A549 (cell line): ENCODE measurements at regions not wholly inside any gene's neighbourhood (a gene's known extent, or its start where the extent isn't known, plus 50 kb on each side); places are given as distances from the start of the nearest gene placed in this dataset.
A peak's percentile ranks its signal among the peaks of the same experiment; 100 is the strongest.

Experiments
- ATAC-seq, 2 experiments: fragments of 200-7000 bp in 1 of 2; fragments of >200 bp in 1 of 2; cut with Nextera tagmentation in 1 of 2; cut with Tn5 transposase in 1 of 2; 3 replicates each; pipeline versions ENCODE4 v1.8.0 to v1.9.1; 2018 to 2020; ENCODE audit warnings: mild to moderate bottlenecking in 1 of 2, moderate library complexity in 1 of 2
- CTCF ChIA-PET: fragments of 300-600 bp; sonication (Branson Sonifier 250); formaldehyde crosslinking; extraction: SDS; loops from one replicate; lab custom pipeline; 2021; ENCODE audit warnings: antibody characterized with exemption, inconsistent platforms; lab: Yijun Ruan, JAX
- POLR2A ChIA-PET: fragments of 350-600 bp; formaldehyde crosslinking; extraction: SDS; loops from one replicate; lab custom pipeline; 2021; ENCODE audit warnings: antibody characterized with exemption, inconsistent platforms; lab: Yijun Ruan, JAX
- DNase-seq, 2 experiments: peaks; one replicate each; pipeline versions ENCODE4 v3.0.0 to v3.0.0-alpha.2; 2011 to 2016; ENCODE audit warnings: low read depth in 1 of 2, low spot score in 1 of 2
- FAIRE-seq: peaks from 2 replicates; lab custom pipeline; 2011; peaks lifted over from hg19 to GRCh38; lab: Jason Lieb, UNC
- H3K27ac ChIP-seq, 2 experiments: fragments of >200 bp; sonication (Bioruptor Twin); formaldehyde crosslinking; 3 replicates each; pipeline ENCODE4 v1.5.1; 2016 to 2017
- H3K4me1 ChIP-seq: fragments of >200 bp; sonication (Bioruptor Twin); formaldehyde crosslinking; 3 replicates; pipeline ENCODE4 v1.6.1; 2016
- H3K4me2 ChIP-seq: fragments of >200 bp; sonication (Bioruptor Twin); formaldehyde crosslinking; 3 replicates; pipeline ENCODE4 v1.6.1; 2016
- H3K4me3 ChIP-seq: fragments of >200 bp; sonication (Bioruptor Twin); formaldehyde crosslinking; 3 replicates; pipeline ENCODE4 v1.5.1; 2016
- H3K9me3 ChIP-seq: fragments of >200 bp; sonication (Bioruptor Twin); formaldehyde crosslinking; 3 replicates; pipeline ENCODE4 v1.6.1; 2016
- BCL3 ChIP-seq: fragments of >200 bp; sonication (Bioruptor Twin); formaldehyde crosslinking; IDR thresholded peaks from 3 replicates; pipeline ENCODE4 v1.6.1; 2016
- CBX8 ChIP-seq: fragments of 200-600 bp; sonication (generic); IDR thresholded peaks from 2 replicates; pipeline ENCODE4 v1.6.1; 2016
- CHD2 ChIP-seq: fragments of 150-350 bp; IDR thresholded peaks from 2 replicates; pipeline ENCODE4 v1.6.1; 2014; ENCODE audit warnings: low read length; ENCODE audit not compliant: partially characterized antibody
- EHMT2 ChIP-seq: fragments of 200-600 bp; sonication (generic); IDR thresholded peaks from 2 replicates; pipeline ENCODE4 v1.6.1; 2016; ENCODE audit warnings: antibody characterized with exemption, low read depth, mild to moderate bottlenecking, moderate library complexity
- ESRRA ChIP-seq: fragments of 150-350 bp; IDR thresholded peaks from 2 replicates; pipeline ENCODE4 v1.6.1; 2014; ENCODE audit warnings: mild to moderate bottlenecking, low read length, borderline replicate concordance
- FOXS1 ChIP-seq: fragments of 250-450 bp; sonication (Bioruptor Pico); IDR thresholded peaks from 2 replicates; pipeline ENCODE4 v1.5.0; 2020; ENCODE audit warnings: mild to moderate bottlenecking, moderate library complexity
- HDAC2 ChIP-seq: fragments of 200-600 bp; sonication (generic); IDR thresholded peaks from 2 replicates; pipeline ENCODE4 v1.6.1; 2016
- HOXA7 ChIP-seq: fragments of 250-450 bp; sonication (Bioruptor Pico); IDR thresholded peaks from 2 replicates; pipeline ENCODE4 v1.5.0; 2020; ENCODE audit warnings: mild to moderate bottlenecking, moderate library complexity
- JUN ChIP-seq, 2 experiments: fragments of >200 bp; sonication (Bioruptor Twin); formaldehyde crosslinking; IDR thresholded peaks; 2 replicates in 1 of 2; 3 replicates in 1 of 2; pipeline ENCODE4 v1.6.1; 2016 to 2017
- NFE2L2 ChIP-seq: fragments of 150-350 bp; conservative IDR thresholded peaks from 2 replicates; pipeline ENCODE4 v1.6.1; 2014; ENCODE audit warnings: low read length
- PBX3 ChIP-seq: IDR thresholded peaks from 2 replicates; pipeline ENCODE4 v1.6.1; 2012
- RAD21 ChIP-seq, 2 experiments: fragments of >200 bp in 1 of 2; sonication (Bioruptor Twin) in 1 of 2; formaldehyde crosslinking in 1 of 2; IDR thresholded peaks in 1 of 2; conservative IDR thresholded peaks in 1 of 2; 2 replicates in 1 of 2; 3 replicates in 1 of 2; pipeline ENCODE4 v1.6.1; 2012 to 2018; ENCODE audit warnings: inconsistent platforms in 1 of 2
- RNF2 ChIP-seq: fragments of 200-600 bp; sonication (generic); IDR thresholded peaks from 2 replicates; pipeline ENCODE4 v1.6.1; 2016; ENCODE audit warnings: low read depth, mild to moderate bottlenecking, antibody characterized with exemption, moderate library complexity, borderline replicate concordance
- SREBF2 ChIP-seq: fragments of 450-650 bp; IDR thresholded peaks from 2 replicates; pipeline ENCODE4 v1.6.1; 2014; ENCODE audit warnings: mild to moderate bottlenecking, moderate library complexity
- WGBS: methylation state at CpG from one replicate; pipeline ENCODE4 v1.1.6; 2017; ENCODE audit errors: missing lambda C conversion rate; 5-methylcytosine and 5-hydroxymethylcytosine counted together

GRCh38 chrX:110414273-110414672, 55.6 kb downstream of the RTL9 start:
- H3K4me1 ChIP-seq, result peaks cover 25% of the 10 kb centered on the region

GRCh38 chrX:110414679-110415439, 56.2 kb downstream of the RTL9 start:
- TF ChIP-seq CBX8, result no peak
- TF ChIP-seq RNF2, result no peak
- TF ChIP-seq HOXA7 (CRISPR knock-in tag), result no peak
- no peak for TF ChIP-seq RAD21 (conservative IDR thresholded peaks at IDR 0.05 in 1 of 2, IDR thresholded peaks at IDR 0.05 in 1 of 2)
- no peak for TF ChIP-seq BCL3
- TF ChIP-seq CHD2, result no peak
- TF ChIP-seq PBX3, result no peak
- TF ChIP-seq HDAC2, result no peak
- TF ChIP-seq NFE2L2, result no peak
- CTCF ChIA-PET, result interaction anchor here (0.6 to 27.0 kb wide), 5 partner anchors 9 to 511 kb away, joined by 3 to 848 read pairs (median 4); no protein-coding TSS in a partner anchor
- no peaks in the 10 kb centered on the region for H3K9me3 ChIP-seq
- 9% methylated on average over 1 of the region's 1 CpG for WGBS
- POLR2A ChIA-PET, result no interaction called here
- no peak overlapping the region for H3K4me2 ChIP-seq
- peaks cover 20% of the 10 kb centered on the region for H3K4me1 ChIP-seq
- H3K27ac ChIP-seq, result peak overlapping the region; percentile 15 to 24; a peak in 2 of 6 replicates
- no peak for FAIRE-seq
- no peak for ATAC-seq
- no peak overlapping the region for H3K4me3 ChIP-seq
- no peak for DNase-seq

More at GRCh38 chrX:110414273-110414672, 55.6 kb downstream of the RTL9 start:
- CTCF ChIA-PET, result interaction anchor here (1.1 to 27.0 kb wide), 4 partner anchors 9 to 289 kb away, joined by 3 to 848 read pairs (median 67); no protein-coding TSS in a partner anchor
- WGBS, result 59% methylated on average over 3 of the region's 3 CpGs
- TF ChIP-seq SREBF2, result no peak
- TF ChIP-seq ESRRA, result no peak
- TF ChIP-seq PBX3, result no peak
- DNase-seq (no peak), FAIRE-seq (no peak), ATAC-seq (no peak)
- Histone ChIP-seq H3K9me3 (no peaks in the 10 kb centered on the region), H3K4me2 (no peak overlapping the region), H3K27ac (peak overlapping the region in 1 of 2 experiments; percentile 24; a peak in 1 of 6 replicates), H3K4me3 (no peak overlapping the region)
- POLR2A ChIA-PET, result no interaction called here

- ChIA-PET CTCF (interaction anchor here (0.6 to 27.0 kb wide), 4 partner anchors 7 to 512 kb away, joined by 3 to 848 read pairs (median 36); no protein-coding TSS in a partner anchor), POLR2A (no interaction called here)
- no peak for TF ChIP-seq JUN (IDR thresholded peaks at IDR 0.05)
- TF ChIP-seq ESRRA, result no peak
- TF ChIP-seq FOXS1 (CRISPR knock-in tag), result no peak
- no peak for TF ChIP-seq EHMT2
- H3K4me3 ChIP-seq, result no peak overlapping the region
- peak overlapping the region; percentile 15 to 22; a peak in 2 of 6 replicates for H3K27ac ChIP-seq
- H3K4me1 ChIP-seq, result peaks cover 15% of the 10 kb centered on the region; the same call in 2 of the 3 replicates
- WGBS, result 49% methylated on average over 6 of the region's 6 CpGs
- H3K9me3 ChIP-seq, result no peaks in the 10 kb centered on the region
- FAIRE-seq (peak; percentile 61), DNase-seq (no peak), ATAC-seq (no peak)
- H3K4me2 ChIP-seq, result no peak overlapping the region; the same call in 2 of the 3 replicates
These were observed 57.0 kb downstream of the RTL9 start for GRCh38 chrX:110415440-110416170.
